ENCODE measurements at regions not wholly inside any gene's neighbourhood (a gene's known extent, or its start where the extent isn't known, plus 50 kb on each side); places are given as distances from the start of the nearest gene placed in this dataset.

GRCh38 chr4:1463088-1463926 lies 57.1 kb upstream of the NKX1-1 start:
- no peak for DNase-seq (ENCODE audit: low spot score)

DNA sequence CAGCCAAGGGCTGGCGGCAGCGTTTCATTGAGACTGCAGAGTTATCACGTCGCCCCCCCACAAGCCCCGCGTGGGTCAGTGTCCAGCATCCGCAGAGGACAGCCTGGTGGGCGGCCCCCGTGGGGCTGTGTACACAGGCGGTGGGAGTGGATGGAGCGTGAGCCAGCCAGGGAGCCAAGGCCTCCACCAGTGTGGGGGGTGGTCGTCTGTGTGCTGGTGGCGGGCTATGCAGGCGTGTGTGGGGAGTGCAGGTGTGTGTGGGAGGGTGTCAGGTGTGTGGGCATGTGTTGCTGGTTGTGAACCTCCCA lies 56.5 kb upstream of the NKX1-1 start:
- no peak for DNase-seq (ENCODE audit: low spot score)

GRCh38 chr4:1462009-1462767 lies 55.9 kb upstream of the NKX1-1 start:
- no peak for DNase-seq (ENCODE audit: low spot score)

GRCh38 chr4:1460967-1461868 lies 55.0 kb upstream of the NKX1-1 start:
- no peak for DNase-seq (ENCODE audit: low spot score)

GRCh38 chr4:1459722-1460511 lies 53.7 kb upstream of the NKX1-1 start:
- DNase-seq (ENCODE audit: low spot score), result no peak

GRCh38 chr4:1459081-1459721 lies 53.0 kb upstream of the NKX1-1 start:
- no peak for DNase-seq (ENCODE audit: low spot score)

DNA sequence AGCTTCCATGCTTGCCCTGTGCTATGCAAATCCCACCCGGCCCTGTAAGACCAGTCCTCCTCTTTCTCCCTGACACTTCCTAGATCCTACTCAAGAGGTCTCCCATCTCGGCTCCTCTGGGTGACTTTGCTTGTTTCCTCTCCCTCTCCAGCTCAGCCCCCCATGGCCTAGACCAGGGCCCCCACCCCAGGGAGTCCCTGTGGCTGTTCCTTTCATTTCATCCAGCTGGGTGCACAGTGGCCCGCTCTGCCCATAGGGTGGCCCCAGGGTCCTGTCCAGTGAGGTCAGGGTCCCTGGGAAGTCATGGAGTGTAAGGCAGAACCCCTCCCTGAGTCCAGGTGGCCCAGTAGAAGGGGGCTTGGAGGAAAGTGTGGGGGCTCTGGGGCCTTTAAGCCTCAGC lies 52.3 kb upstream of the NKX1-1 start:
- DNase-seq (ENCODE audit: low spot score), result no peak

All from NAMALWA (cell line).